NCI-H1092 (cell line): ENCODE measurements at regions not wholly inside any gene's neighbourhood (a gene's known extent, or its start where the extent isn't known, plus 50 kb on each side); places are given as distances from the start of the nearest gene placed in this dataset.
A peak's percentile ranks its signal among the peaks of the same experiment; 100 is the strongest.

ENCODE experiments used
- DNase-seq: peaks from one replicate; lab custom pipeline; 2025; lab: John Stamatoyannopoulos, UW

DNA sequence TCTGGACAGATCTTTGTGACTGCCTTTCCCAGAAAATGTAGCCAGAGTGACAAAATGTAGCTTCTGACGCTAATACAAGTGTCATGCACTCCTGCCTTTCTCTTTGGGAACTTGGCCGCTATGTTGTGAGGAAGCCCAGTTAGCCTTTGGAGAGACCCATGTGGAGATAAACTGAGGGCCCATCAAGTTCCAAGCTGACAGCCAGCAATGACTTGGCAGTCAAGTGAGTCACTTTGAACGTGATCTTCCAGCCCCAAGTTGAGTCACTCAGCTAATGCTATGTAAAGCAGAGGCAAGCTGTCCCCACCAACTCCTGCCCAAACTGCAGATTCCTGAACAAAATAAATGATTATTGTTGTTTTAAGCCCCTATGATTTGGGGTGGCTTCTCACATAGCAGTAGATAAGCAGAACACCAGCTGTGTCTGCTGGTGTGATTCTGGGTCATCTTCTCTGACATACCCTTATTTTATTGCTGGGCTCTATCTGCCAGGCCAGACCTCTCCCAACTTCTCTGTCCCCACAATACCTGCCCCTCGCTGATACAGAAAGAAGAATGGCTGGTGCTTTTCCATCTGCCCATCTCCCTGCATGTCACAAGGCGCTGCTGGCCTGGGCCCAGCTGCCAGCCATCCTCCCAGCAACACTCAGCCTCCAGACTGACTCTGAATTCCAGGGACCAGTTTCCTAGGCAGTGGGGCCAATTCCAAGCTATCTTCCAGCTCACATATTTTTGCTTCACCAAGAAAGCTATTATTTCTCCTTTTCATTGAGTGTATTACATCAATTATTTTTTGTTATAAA, 274.8 kb downstream of the LRFN2 start:
- DNase-seq: no peak

DNA sequence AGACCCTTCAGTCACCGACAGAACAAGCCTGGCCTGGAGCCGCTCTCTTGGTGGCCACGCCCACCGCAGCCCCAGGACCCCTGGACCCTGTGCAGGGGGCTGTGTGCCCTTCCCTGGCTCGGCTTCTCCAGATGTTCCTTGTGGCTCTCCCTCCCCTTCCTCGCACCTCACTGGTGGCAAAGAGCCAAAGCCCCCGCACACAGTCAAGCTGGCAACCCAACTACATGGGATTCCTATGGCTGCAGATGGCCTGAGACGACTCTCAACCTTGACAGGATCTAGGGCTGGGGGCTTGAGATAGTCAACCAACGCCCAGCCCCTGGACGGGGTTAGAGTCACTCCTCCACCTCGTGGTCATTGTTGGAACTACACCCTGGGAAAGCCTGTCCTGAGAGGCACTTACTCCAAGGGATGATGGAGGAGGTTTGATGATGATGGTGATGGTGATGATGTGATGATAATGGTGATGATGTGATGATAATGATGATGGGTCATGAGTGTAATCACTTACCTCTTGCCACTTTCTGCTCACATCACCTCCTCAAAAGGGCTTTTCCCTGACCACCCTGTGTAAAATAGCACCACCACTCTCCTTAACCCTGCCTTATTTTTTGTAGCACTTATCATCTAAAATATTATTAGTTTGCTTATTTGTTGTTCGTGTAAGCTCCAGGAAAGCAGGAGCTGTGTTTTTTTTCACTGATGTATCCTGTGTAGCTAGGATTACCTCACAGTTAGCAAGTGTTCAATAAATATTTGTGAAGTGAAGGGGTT, 278.4 kb downstream of the LRFN2 start:
- peak; percentile 38 for DNase-seq

GRCh38 chr6:40307712-40308111, 279.5 kb downstream of the LRFN2 start:
- no peak for DNase-seq

DNA sequence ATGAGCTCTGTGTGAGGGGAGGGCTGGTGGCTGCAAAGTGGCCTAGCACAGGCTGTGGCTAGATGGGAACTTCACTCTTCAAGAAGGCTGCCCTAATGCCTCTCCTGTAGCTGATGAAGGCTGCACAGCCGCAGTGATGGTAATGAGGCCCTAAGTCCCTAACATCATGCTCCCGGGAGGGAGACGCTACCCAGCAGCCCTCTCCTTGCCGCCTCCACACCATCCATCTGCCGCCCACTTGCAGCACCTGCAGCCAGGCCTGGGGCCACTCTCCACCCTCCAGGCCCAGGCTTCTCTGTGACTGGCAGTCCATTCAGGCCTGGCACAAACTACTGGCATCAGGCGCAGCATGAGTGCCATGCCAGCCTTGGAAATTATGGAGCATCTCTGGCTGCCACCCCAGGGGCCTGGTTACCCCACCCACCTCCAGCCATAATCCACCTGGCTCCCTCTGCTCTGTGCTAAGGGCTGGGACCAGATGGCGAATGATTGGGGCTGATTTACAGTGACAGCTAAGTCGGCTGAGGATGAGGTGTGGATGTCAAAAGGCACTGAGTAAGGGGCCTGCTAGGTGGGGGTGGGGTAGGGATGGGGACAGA, 284.2 kb downstream of the LRFN2 start:
- DNase-seq: no peak

GRCh38 chr6:40299681-40300080, 287.5 kb downstream of the LRFN2 start:
- DNase-seq: no peak

DNA sequence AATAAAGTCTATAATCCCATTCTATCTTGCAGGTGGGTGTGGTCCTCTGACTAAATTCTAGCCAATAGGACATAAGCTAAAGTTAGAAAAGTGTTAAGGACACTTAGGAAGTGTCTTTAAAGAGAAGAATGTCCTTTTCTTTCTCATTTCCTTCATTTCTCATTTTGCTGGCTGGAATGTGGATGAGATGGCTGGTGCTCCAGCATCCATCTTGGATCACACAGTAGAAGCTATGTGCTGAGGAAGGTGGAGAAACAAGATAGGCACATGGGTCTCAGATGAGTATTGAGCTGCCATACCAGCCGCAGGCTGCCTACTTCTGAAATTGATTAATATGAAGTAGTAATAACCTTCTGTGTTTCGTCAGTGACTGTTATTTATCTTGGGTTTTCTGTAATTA, 289.0 kb downstream of the LRFN2 start:
- no peak for DNase-seq

DNA sequence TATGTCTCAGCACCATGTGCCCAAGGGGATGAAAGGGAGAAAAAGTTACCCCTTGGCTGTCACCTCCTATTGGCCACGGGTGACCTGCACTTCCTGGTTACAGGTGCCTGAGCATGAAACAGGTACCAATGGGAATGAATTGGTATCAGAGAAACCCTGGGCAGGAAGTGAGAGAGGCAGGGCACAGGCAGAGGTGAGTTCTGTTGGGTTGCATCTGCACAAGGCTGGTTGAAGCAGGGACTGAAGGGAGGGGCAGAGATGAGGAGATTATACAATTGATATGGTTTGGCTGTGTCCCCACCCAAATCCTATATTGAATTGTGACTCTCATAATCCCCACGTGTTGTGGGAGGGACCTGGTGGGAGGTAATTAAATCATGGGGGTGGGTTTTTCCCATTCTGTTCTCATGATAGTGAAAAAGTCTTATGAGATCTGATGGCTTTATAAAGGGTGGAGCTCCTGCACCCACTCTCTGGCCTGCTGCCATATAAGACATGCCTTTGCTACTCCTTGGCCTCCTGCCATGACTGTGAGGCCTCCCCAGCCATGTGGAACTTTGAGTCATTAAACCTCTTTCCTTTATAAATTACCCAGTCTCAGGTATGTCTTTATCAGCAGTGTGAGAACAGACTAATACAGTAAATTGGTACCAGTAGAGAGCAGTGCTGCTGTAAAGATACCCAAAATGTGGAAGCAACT, 291.8 kb downstream of the LRFN2 start:
- DNase-seq: no peak

DNA sequence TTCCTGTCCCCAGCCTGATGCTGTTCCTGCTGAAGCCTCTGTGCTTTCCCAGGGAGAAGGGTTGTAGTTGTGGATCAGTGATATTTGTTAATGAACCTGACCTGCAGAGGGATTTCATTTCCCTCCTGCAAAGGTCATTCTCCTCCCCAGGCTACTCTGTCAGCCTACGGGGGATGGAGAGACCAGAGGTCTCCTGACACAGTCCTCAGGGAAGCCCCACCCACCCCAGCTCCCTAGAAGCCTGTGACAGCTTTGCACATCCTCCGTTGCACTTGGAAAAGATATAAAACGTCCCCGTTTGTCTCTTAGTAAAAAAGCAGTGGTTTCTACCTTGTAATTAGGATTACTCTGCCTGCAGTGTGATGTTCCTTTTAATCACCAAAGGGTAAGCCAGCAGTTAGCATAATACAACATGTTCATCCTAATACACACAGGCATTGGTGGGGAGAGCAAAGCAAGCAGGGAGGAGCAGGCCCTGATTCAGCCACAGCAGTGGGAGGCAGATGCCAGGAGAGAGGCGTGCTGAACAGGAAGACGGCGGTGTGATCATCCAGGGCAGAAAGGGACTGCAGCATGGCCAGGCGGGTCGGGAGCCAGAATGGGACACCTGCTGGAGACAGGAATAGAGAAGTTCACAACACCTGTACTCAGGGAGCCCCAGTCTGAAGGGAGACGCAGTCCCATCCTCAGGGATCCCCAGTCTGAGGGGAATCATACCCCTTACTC, 293.5 kb downstream of the LRFN2 start:
- no peak for DNase-seq

GRCh38 chr6:40293060-40293459, 294.1 kb downstream of the LRFN2 start:
- no peak for DNase-seq

- no peak for DNase-seq
Observed at GRCh38 chr6:40290816-40291215, 296.3 kb downstream of the LRFN2 start.

DNA sequence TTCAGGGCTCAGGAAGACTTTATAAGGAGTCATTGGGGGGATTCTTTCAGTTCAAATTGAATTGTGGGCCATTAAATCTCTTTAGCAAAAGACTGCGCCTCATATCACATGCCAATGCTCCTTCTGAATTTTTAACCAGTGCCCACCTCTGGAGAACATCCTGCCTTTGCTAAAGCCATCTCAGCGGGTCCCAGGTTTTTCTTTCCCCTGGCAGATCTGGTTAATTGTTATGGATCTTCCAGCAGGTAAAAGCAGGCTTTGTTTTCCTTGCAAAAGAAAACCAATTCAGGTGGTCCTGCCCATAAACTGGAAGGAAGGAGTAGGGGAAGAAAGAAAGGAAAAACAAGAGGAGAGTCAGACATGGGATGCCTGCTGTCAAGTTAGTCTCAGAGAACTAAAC, 298.2 kb downstream of the LRFN2 start:
- DNase-seq: no peak

- DNase-seq: no peak
Observed at GRCh38 chr6:40287296-40287850, 299.8 kb downstream of the LRFN2 start.

DNA sequence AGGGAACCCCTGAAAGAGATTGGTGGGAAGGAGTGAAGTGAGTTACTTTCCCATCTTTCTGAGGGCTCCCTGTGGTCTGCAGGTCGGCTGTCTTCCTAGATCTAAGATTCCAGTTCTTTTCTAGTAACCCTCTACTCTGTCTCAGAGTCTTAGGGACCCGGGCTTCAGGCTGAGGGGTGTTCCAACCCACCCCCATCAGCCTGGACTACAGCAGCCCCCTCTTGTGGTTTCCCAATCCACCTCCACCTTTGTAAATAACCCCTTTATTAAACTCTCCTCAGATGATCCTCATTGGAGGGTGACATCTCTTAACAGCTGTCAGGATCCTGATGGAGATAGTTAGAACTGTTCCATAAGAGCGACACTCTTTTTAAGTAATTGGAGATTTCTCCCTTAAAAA, 300.4 kb downstream of the LRFN2 start:
- no peak for DNase-seq

DNA sequence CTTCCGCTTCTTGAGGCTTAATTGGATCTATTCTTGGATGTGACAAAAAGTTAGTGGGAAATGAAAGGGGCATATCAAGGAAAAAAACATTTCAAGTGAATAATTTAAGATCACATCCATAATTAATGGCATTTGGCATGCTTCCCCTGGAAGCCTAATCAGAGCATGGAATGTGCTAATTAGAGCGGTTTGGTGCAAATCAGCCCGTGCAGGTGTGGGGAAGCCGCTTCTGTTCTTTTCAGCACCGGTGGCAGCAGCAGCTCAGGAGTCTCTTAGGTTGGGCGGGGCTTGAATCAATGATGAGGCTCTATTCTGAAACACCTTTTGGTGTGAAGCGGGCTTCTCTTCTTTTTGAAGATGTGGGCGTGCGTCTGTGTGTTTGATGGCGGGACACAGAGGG, 301.2 kb downstream of the LRFN2 start:
- DNase-seq: no peak

DNA sequence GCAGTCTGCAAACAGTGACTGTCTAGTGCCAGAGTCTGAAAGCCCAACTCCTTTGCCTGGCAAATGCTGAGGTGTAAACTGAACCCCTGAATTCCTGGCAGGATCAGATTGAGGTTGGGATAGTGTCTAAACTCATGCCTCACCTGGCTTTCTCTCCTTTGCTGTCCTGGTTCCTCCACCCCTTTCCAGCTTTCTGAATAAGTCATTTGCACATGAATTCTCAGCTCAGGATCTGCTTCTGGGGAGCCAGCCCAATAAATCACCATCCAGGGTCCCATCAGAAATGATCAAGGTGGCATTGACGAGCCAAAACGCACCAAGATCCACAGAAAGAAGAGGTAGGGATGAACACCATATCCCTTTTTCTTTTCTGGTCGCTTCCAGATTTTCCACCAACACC, 301.6 kb downstream of the LRFN2 start:
- DNase-seq: no peak

GRCh38 chr6:40282986-40283385, 304.2 kb downstream of the LRFN2 start:
- no peak for DNase-seq

- DNase-seq: no peak
Observed at GRCh38 chr6:40281402-40281801, 305.8 kb downstream of the LRFN2 start.

GRCh38 chr6:40280231-40280630, 306.9 kb downstream of the LRFN2 start:
- DNase-seq: no peak

- peak; percentile 17 for DNase-seq
Observed at GRCh38 chr6:40276141-40276540, 311.0 kb downstream of the LRFN2 start.

DNA sequence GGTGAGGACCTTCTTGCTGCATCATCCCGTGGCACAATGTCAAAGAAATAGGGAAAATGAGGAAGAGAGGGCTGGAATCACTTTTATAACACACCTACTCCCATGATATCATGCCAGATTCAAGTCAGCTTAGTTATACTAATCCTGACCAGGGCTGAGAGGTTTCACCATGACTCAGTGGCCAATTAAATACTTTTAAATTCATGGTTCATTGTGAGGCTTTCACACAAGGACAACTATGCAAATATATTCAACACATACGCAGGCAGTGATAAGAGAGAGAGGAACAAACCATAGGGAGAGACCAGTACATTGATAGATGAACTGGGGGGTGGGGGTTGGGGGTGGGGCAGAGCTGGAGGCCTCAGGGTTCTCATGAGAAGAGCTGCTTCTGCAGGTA, 313.1 kb downstream of the LRFN2 start:
- DNase-seq: no peak

DNA sequence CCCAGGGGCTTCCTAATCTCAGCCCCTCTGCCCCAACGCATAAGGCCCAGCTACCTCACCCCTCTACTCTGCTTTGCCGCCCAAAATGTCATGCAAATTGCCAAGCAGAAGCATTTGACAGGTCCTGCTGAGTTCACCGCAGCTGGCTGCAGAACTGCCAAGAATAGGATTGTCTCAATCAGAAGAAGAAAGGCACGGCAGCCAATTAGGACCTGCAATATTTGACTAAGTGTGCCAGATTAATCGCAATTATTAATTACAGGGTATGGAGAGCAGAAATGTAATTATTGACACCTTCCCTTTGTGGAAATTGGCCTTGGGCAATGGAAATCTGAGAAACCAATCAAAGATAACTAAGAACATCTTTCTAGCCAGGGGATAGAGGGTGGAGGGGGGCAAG, 318.6 kb downstream of the LRFN2 start:
- DNase-seq: no peak

DNA sequence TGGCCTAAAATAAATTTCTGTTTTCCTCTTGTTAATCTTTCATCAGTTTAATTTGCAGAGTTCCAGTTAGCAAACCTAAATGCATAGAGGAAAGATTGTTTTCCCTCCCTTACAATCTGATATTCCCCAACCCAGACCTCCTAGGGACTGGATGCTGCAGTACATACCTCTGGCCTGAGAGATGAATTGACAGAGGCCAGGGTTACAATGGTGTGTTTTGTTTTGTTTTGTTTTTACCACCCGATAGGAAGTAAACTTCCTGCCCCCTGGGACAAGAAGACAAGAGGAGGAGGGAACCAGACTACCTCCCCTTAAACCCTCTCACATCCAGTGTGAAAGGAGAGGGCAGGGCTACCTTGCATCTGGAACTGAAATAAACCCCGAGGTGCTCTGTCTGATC, 319.0 kb downstream of the LRFN2 start:
- no peak for DNase-seq
